Stimulated activated CD8-positive, alpha-beta memory T cell treated with anti-CD3 and anti-CD28 coated beads, Interleukin-12 subunit alpha, Interleukin-12 subunit beta, amount 100 ng/mL, for 1 hour (primary cell): ENCODE measurements at regions not wholly inside any gene's neighbourhood (a gene's known extent, or its start where the extent isn't known, plus 50 kb on each side); places are given as distances from the start of the nearest gene placed in this dataset.
"Not testable (repeated sequence)": the region's sequence is repeated elsewhere in the genome, so short reads cannot be mapped to it uniquely, and the experiment has no call there.

Source experiments
- DNase-seq: peaks from one replicate; pipeline ENCODE4 v3.0.0-alpha.2; 2020; ENCODE audit warnings: low read depth

GRCh38 chr6:9095137-9095536 is 659.8 kb upstream of the SLC35B3 start:
- no peak for DNase-seq

GRCh38 chr6:9089724-9090123 is 654.4 kb upstream of the SLC35B3 start:
- no peak for DNase-seq

GRCh38 chr6:9087470-9087869 is 652.1 kb upstream of the SLC35B3 start:
- DNase-seq: no peak

- no peak for DNase-seq
Measured at GRCh38 chr6:9086331-9086730, 651.0 kb upstream of the SLC35B3 start.

- DNase-seq: no peak
Measured at GRCh38 chr6:9085709-9086070, 650.3 kb upstream of the SLC35B3 start.

- DNase-seq: no peak
Measured at GRCh38 chr6:9085054-9085708, 649.8 kb upstream of the SLC35B3 start.

- no peak for DNase-seq
Measured at GRCh38 chr6:9083108-9083507, 647.8 kb upstream of the SLC35B3 start.

- DNase-seq: no peak
Measured at GRCh38 chr6:9066726-9067125, 631.4 kb upstream of the SLC35B3 start.

GRCh38 chr6:9064156-9064555 is 628.8 kb upstream of the SLC35B3 start:
- no peak for DNase-seq

- DNase-seq: no peak
Measured at GRCh38 chr6:9062596-9062995, 627.3 kb upstream of the SLC35B3 start.

GRCh38 chr6:9057937-9058336 is 622.6 kb upstream of the SLC35B3 start:
- DNase-seq: no peak

GRCh38 chr6:9056556-9056955 is 621.2 kb upstream of the SLC35B3 start:
- no peak for DNase-seq

- DNase-seq: no peak
Measured at GRCh38 chr6:9044426-9044825, 609.1 kb upstream of the SLC35B3 start.

GRCh38 chr6:9040718-9041117 is 605.4 kb upstream of the SLC35B3 start:
- no peak for DNase-seq

GRCh38 chr6:9039258-9039657 is 603.9 kb upstream of the SLC35B3 start:
- no peak for DNase-seq

GRCh38 chr6:9028086-9028485 is 592.7 kb upstream of the SLC35B3 start:
- no peak for DNase-seq

GRCh38 chr6:9025796-9026394 is 590.5 kb upstream of the SLC35B3 start:
- DNase-seq: no peak

- DNase-seq: no peak
Measured at GRCh38 chr6:9025228-9025627, 589.9 kb upstream of the SLC35B3 start.

- DNase-seq: not testable (repeated sequence)
Measured at GRCh38 chr6:9024246-9024645, 588.9 kb upstream of the SLC35B3 start.

GRCh38 chr6:9020001-9020400 is 584.7 kb upstream of the SLC35B3 start:
- DNase-seq: no peak

- DNase-seq: no peak
Measured at GRCh38 chr6:9009931-9010330, 574.6 kb upstream of the SLC35B3 start.

- DNase-seq: no peak
Measured at GRCh38 chr6:9007027-9007426, 571.7 kb upstream of the SLC35B3 start.

- no peak for DNase-seq
Measured at GRCh38 chr6:9002833-9003232, 567.5 kb upstream of the SLC35B3 start.

- no peak for DNase-seq
Measured at GRCh38 chr6:8995156-8995555, 559.8 kb upstream of the SLC35B3 start.
